NCI-H1092 (cell line): ENCODE measurements at regions not wholly inside any gene's neighbourhood (a gene's known extent, or its start where the extent isn't known, plus 50 kb on each side); places are given as distances from the start of the nearest gene placed in this dataset.

Experiments used
- DNase-seq: peaks from one replicate; lab custom pipeline; 2025; lab: John Stamatoyannopoulos, UW

DNA sequence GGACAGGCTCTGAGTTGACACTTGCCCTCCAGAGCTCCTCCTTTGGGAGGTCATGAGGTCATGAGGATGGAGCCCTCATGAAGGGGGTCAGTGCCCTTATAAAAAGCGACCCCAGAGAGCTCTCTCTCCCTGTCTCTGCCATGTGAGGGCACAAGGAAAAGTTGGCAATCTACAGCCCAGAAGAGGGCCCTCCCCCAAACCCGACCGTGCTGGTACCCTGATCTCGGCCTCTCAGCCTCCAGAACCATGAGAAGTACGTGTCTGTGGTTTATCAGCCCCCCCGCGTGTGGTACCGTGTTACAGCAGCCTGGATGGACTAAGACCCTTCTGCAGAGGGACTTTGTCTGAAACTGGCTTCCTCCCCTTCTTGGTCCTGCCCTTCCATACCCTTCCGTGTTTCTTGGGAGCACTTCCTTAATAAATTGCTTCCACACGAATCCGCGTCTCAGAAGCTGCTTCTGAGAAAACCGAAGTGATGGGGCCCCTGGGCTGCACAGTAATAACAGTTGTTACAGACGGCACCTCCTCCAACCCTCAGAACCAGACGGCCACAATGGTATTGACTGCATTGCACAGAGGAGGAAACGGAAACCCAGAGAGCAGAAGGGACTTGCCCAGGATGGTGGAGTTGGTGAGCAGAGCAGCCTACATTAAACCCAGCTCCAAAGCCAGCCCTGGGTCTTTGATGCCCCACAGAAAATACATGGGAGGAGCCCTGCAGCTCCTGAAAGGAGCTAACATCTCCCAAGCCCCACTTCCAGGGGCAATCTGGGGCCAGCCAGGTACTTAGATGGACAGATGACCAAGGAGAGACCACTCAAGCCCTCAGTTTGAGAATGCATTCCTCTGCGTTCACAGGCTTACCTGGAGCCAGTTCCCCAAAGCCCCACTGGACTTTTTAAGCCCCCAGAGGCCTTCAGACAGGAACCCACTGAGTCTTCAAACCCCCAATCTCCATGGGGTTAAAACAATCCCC is 242.7 kb downstream of the BCOR start:
- no peak for DNase-seq

- no peak for DNase-seq
Observed at GRCh38 chrX:39855748-39856129, 242.0 kb downstream of the BCOR start.

- DNase-seq: no peak
Observed at GRCh38 chrX:39856472-39857121, 241.2 kb downstream of the BCOR start.

GRCh38 chrX:39857780-39858179 is 240.0 kb downstream of the BCOR start:
- no peak for DNase-seq

DNA sequence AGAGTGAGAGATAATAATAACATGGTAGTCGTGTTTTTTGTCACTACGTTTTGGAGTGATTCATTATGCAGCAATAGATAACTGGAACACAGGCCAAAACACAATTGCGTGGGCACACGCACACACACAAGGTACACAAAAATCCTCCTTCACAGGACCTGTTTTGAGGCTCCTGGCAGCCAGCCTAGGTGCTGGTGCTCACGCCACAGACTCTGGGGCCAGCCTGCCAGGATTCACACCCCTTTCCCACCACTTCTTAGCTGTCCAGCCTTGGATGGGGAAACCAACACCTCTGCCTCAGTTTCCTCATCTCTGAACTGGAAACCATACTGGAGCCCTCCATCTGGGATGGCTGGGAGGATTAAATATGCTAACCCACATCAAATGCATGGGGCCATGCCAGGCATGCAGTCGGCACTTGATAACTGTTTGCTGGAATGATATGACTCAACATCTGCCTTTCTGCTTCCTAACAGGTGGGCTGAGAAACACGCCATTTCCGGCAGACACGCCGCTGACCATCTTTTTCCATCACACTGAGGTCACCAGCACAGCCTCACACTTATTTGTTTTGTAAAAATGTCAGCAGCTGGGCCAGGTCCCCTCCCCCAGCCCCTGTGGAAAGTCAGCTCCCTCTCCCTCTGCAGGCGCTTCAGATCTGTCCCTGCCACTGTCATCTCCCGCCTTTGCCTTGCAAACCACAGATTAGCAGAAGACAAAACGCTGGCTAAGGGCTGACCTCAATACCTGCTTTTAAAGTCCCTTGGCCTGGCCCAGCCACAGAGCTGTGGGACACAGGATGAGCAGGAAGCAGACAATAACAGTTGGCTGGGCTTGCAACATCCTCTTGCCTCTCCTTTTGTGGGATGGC is 237.5 kb downstream of the BCOR start:
- DNase-seq: no peak

GRCh38 chrX:39862963-39863362 is 234.8 kb downstream of the BCOR start:
- no peak for DNase-seq

- DNase-seq: no peak
Observed at GRCh38 chrX:39866229-39866628, 231.5 kb downstream of the BCOR start.

GRCh38 chrX:39869846-39870601 is 227.7 kb downstream of the BCOR start:
- no peak for DNase-seq

GRCh38 chrX:39871648-39872047 is 226.1 kb downstream of the BCOR start:
- DNase-seq: no peak

DNA sequence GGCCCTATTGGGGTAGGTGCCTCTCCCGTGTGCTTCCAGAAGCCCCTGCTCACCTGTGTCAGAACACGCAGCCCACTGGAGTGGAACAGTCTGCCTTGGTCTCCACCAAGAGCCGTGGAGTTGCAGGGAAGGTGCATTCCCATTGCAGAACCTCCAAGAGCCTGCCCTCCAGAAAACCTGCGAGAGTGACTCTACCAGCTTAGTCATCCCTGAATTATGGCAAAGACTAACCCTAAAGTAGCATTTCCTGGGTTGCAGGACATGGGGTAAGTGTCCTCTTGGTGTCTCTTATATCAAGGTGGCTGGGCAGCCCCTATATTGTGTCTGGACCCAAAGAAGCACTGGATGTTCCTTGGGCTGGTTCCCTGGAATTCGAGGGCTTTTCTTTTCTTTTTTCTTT is 224.6 kb downstream of the BCOR start:
- no peak for DNase-seq

DNA sequence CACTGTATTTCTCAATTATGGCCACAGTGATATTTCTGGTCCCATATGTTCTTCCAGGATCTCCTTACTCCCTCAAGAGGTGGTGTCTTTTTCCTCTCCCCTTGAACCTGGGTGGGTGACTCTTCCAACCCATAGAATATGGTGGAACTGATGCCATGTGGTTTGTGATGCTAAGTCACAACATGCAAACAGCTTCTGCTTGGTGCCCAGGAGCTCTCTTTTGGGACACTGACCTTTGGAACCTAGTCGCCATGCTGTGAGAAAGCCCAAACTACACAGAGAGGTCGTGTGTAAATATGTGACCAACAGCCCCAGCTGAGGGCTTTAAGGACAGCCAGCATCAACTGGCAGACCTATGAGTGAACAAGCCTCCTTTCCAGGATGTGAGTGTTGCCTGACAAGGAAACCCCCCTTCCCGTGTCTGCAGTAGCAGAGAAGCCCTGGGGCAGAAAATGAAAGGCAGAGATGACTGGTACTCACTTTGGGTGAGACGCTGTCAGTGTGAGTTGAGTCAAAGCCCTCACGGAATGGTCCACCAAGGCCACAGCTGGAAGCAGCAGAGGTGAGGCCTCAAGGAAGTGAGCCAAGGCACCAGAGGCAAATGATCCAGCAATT is 223.4 kb downstream of the BCOR start:
- DNase-seq: no peak

DNA sequence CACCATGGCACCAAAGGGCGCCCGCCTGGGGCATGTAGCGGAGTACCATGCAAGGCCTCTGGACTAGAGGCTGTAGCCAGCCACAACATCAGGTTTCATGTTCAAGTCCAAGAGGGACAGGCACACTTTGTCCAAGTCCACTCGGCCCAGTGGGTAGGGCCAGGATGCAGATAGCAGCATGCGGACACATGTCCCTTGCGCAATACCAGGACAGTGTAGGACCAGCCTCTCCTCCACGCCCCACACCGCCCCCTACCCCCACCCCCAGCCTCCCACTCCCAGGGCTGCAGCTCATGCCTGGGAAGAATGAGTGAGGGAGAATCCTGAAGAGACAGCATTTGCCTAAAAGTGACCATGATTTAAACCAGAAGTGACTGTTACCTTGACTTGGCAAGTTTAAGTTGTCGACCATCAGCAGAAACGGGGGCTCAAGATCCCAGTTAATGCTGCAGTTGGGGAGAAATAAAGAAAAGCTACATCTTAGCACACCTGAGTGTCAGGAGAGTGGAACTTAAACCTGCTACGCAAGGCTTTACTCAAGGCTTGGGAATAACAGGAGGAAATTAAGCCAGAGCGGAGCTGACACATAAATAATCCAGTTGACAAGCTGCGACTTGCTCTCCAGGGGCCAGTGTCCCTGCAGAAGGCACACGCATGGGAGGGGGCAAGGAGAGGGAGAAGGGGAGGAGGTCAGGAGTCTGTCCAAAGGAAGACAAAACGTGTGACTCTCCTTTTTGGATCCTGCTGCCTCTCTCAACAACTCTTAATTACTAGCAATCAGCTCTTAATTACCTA is 221.7 kb downstream of the BCOR start:
- no peak for DNase-seq

- no peak for DNase-seq
Observed at GRCh38 chrX:39877905-39878304, 219.9 kb downstream of the BCOR start.

GRCh38 chrX:39883666-39884065 is 214.1 kb downstream of the BCOR start:
- no peak for DNase-seq

DNA sequence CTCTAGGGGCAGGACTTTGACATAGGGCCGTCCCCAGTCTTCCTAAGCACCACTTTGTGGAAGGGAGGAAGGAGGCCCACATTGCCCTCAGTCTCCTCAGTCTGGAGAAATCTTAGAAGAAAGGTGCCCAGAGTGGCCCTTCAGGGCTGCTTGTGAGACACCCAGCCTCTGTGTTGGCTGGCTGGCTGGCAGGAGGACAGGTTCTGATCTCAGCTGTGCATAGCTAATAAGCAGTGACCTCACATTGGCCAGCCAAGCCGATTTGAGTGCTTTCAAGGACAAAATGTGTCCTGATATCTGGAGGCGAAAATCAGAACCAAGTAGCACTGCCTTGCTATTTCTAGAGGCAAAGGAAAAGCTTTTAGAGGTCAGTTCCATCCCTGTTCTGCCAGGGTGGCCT is 211.5 kb downstream of the BCOR start:
- DNase-seq: no peak

DNA sequence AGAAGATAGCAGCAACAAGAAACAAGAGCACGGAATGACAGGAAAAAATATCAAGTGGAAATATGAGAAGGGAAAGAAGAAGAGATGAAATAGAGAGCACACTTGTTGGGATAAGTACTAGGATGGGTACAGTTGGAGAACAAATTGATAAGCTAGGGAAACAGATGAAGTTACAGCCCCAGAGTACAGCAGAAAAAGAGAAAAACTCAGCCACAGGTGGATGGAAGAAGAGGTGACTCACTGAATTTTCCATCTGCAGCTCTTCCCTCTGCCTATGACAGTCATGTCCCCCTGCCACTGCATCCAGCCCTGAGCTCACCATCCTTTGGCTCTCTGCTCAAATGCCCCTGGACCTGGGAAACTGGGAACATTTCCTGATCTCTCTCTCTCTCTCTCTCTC is 209.0 kb downstream of the BCOR start:
- DNase-seq: no peak

- DNase-seq: no peak
Observed at GRCh38 chrX:39889704-39890103, 208.1 kb downstream of the BCOR start.

GRCh38 chrX:39890807-39891206 is 207.0 kb downstream of the BCOR start:
- DNase-seq: no peak

- DNase-seq: no peak
Observed at GRCh38 chrX:39891781-39892180, 206.0 kb downstream of the BCOR start.
